Vagina (tissue), 2 donors: ENCODE measurements at regions not wholly inside any gene's neighbourhood (a gene's known extent, or its start where the extent isn't known, plus 50 kb on each side); places are given as distances from the start of the nearest gene placed in this dataset.

Experiments
- DNase-seq, 2 donors: peaks; one replicate each; pipeline ENCODE4 v3.0.0-alpha.2; 2017; ENCODE audit errors: extremely low spot score in 2 of 2
- H3K27ac ChIP-seq: fragments of 200-600 bp; sonication (generic); one replicate; pipeline ENCODE4 v1.5.1; 2019
- H3K27me3 ChIP-seq: fragments of 200-600 bp; sonication (generic); one replicate; pipeline ENCODE4 v1.5.1; 2019
- H3K36me3 ChIP-seq, 2 donors: fragments of 200-600 bp; sonication (generic); one replicate each; pipeline ENCODE4 v1.5.1; 2017 to 2019
- H3K4me1 ChIP-seq: fragments of 200-600 bp; sonication (generic); one replicate; pipeline ENCODE4 v1.5.1; 2019
- H3K4me3 ChIP-seq, 2 donors: fragments of 200-600 bp; sonication (generic); 1 replicate in 1 of 2; 2 replicates in 1 of 2; pipeline ENCODE4 v1.5.1; 2016 to 2019
- H3K9me3 ChIP-seq: fragments of 200-600 bp; sonication (generic); one replicate; pipeline ENCODE4 v1.5.1; 2019
- CTCF ChIP-seq, 3 experiments: fragments of 450-650 bp in 2 of 3; fragments of 200-600 bp in 1 of 3; sonication (generic) in 1 of 3; IDR thresholded peaks; one replicate each; pipeline ENCODE4 v1.5.1; 2017 to 2019; ENCODE audit warnings: antibody characterized with exemption in 3 of 3, mild to moderate bottlenecking in 2 of 3, moderate library complexity in 2 of 3
- POLR2A ChIP-seq, 2 donors: fragments of 450-650 bp; IDR thresholded peaks; one replicate each; pipeline ENCODE4 v1.6.1; 2017; ENCODE audit warnings: antibody characterized with exemption in 2 of 2, mild to moderate bottlenecking in 2 of 2, moderate library complexity in 2 of 2
- POLR2AphosphoS5 ChIP-seq, 2 donors: sonication (generic); formaldehyde crosslinking; IDR thresholded peaks; one replicate each; pipeline ENCODE4 v1.9.0; 2017; ENCODE audit warnings: antibody characterized with exemption in 2 of 2, mild to moderate bottlenecking in 2 of 2, low read depth in 1 of 2; ENCODE audit not compliant: insufficient read depth in 1 of 2
- intact Hi-C: fragments of 100-400 bp; cut with DNase I; formaldehyde crosslinking; loops from one replicate; pipeline ENCODE4 v1.15.1; 2023

DNA sequence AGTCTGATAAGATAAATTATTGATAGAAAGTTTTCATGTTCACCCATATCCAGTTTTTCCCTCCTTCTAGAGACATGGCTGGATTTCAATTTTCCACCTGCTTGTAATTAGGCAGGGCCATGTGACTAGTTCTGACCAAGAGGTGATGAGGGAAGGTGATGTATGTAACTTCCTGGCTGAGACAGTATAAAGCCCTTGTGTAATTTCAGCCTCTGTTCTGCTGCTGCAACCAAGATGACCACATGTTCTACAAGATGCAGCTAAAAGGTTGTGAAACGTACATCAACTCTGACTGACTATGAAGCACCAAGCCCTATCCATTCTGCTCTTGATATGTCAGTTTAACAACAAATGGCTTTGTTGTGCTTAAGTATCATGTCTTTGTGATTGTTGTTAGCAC, 376.5 kb upstream of the DAB2 start:
- Histone ChIP-seq H3K27me3 (no peaks in the 10 kb centered on the region), H3K4me1 (no peaks in the 10 kb centered on the region), H3K9me3 (no peaks in the 10 kb centered on the region), H3K27ac (no peak overlapping the region), H3K36me3 (no peaks in the 10 kb centered on the region), H3K4me3 (no peak overlapping the region)
- no peak for DNase-seq
- intact Hi-C loops: no loop called here
- no peak for TF ChIP-seq CTCF (IDR thresholded peaks at IDR 0.05)
- no peak for TF ChIP-seq POLR2A (IDR thresholded peaks at IDR 0.05)
- TF ChIP-seq POLR2AphosphoS5 (IDR thresholded peaks at IDR 0.05; ENCODE audit: insufficient read depth in 1 of 2, low read depth in 1 of 2): no peak

DNA sequence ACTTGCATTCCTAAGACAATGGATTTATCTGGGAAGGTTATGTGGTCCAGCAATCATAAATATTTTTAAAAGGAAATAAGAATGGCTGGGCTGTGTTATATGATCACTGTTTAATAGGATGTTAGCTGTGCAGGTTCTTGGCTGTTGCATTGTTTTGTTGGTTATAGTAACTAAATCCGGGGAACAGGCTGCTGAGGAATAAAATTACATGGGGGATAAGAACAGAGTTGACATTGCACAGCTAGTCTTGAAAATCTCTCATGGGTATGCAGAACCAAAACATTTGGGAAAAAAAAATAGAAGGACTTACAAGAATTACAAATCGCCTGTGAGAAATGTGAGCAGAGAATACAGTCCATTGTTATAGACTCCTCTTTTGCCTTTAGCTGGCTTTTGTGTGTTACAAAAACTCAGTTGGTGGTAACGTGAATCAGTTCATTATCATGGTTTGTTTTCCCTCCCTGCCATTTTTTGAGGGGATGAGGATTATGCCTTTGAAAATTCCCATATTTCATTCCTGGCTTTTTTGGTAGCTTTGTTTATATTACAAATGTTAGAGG, 375.3 kb upstream of the DAB2 start:
- Histone ChIP-seq H3K27me3 (no peaks in the 10 kb centered on the region), H3K4me1 (no peaks in the 10 kb centered on the region), H3K27ac (no peak overlapping the region), H3K36me3 (no peaks in the 10 kb centered on the region), H3K9me3 (no peaks in the 10 kb centered on the region), H3K4me3 (no peak overlapping the region)
- no peak for DNase-seq
- TF ChIP-seq POLR2A (IDR thresholded peaks at IDR 0.05): no peak
- TF ChIP-seq CTCF (IDR thresholded peaks at IDR 0.05): no peak
- TF ChIP-seq POLR2AphosphoS5 (IDR thresholded peaks at IDR 0.05; ENCODE audit: insufficient read depth in 1 of 2, low read depth in 1 of 2): no peak
- intact Hi-C loops: no loop called here

- H3K36me3 ChIP-seq: no peaks in the 10 kb centered on the region
- DNase-seq: no peak
- intact Hi-C loops: no loop called here
- no peaks in the 10 kb centered on the region for H3K9me3 ChIP-seq
- H3K27me3 ChIP-seq: no peaks in the 10 kb centered on the region
- no peak for TF ChIP-seq POLR2AphosphoS5 (IDR thresholded peaks at IDR 0.05; ENCODE audit: insufficient read depth in 1 of 2, low read depth in 1 of 2)
- TF ChIP-seq CTCF (IDR thresholded peaks at IDR 0.05): no peak
- no peak for TF ChIP-seq POLR2A (IDR thresholded peaks at IDR 0.05)
- H3K4me3 ChIP-seq: no peak overlapping the region
- H3K4me1 ChIP-seq: peaks cover 6% of the 10 kb centered on the region
- H3K27ac ChIP-seq: no peak overlapping the region
Observed at GRCh38 chr5:39799242-39799641, 374.5 kb upstream of the DAB2 start.

DNA sequence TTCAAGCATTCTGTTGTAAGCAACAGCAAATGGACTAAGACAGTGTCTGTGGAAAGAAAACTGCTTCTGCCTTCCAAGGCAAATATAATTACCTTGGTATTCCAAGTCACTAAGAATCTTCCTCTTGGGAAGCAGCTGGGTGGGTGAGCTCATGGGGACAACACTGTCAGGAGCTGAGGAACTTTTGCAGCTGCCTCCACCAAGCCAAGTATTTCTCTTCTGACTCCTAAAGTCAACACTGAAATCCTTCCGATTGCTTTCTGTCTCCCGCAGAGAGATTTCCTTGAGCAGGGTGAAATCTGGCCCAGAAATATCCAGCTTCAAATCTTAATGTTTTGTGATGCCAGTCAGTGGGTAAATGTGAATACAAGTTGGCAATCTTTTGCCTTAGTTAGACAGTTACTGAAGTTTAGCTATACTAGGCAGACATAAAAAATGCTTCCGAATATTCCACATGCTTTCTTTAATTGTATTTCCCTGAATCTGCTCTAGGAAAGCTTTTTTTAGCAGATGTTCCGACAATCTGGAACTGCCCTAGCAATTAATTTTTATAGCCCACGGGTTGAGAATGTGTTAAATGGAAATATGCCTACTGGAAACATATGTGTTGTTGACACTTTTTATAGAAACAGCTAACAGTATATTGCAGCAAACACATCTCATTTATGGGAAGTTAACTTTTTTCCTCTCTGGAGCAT, 369.9 kb upstream of the DAB2 start:
- intact Hi-C loops: no loop called here
- Histone ChIP-seq H3K27me3 (no peaks in the 10 kb centered on the region), H3K36me3 (no peaks in the 10 kb centered on the region), H3K4me3 (no peak overlapping the region), H3K27ac (no peak overlapping the region), H3K4me1 (peaks cover 6% of the 10 kb centered on the region), H3K9me3 (no peaks in the 10 kb centered on the region)
- no peak for DNase-seq
- TF ChIP-seq POLR2AphosphoS5 (IDR thresholded peaks at IDR 0.05; ENCODE audit: insufficient read depth in 1 of 2, low read depth in 1 of 2) (no peak), CTCF (IDR thresholded peaks at IDR 0.05) (no peak), POLR2A (IDR thresholded peaks at IDR 0.05) (no peak)

DNA sequence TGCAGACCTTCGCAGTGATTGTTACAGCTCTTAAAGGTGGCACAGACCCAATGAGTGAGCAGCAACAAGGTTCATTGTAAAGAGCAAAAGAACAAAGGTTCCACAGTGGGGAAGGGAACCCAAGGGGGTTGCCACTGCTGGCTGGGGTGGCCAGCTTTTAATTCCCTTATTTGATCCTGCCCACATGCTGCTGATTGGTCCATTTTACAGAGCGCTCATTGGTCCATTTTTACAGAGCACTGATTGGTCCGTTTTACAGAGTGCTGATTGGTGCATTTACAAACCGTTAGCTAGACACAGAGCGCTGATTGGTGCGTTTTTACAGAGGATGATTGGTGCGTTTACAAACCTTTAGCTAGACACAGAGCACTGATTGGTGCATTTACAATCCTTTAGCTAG, 360.6 kb upstream of the DAB2 start:
- no peak for TF ChIP-seq CTCF (IDR thresholded peaks at IDR 0.05)
- TF ChIP-seq POLR2AphosphoS5 (IDR thresholded peaks at IDR 0.05; ENCODE audit: insufficient read depth in 1 of 2, low read depth in 1 of 2): no peak
- no peak for TF ChIP-seq POLR2A (IDR thresholded peaks at IDR 0.05)
- Histone ChIP-seq H3K27ac (no peak overlapping the region), H3K4me1 (no peaks in the 10 kb centered on the region), H3K36me3 (no peaks in the 10 kb centered on the region), H3K4me3 (no peak overlapping the region), H3K9me3 (no peaks in the 10 kb centered on the region), H3K27me3 (no peaks in the 10 kb centered on the region)
- no peak for DNase-seq
- intact Hi-C loops: no loop called here
